GM18951 (cell line): ENCODE measurements at regions not wholly inside any gene's neighbourhood (a gene's known extent, or its start where the extent isn't known, plus 50 kb on each side); places are given as distances from the start of the nearest gene placed in this dataset.

Experiments
- POLR2A ChIP-seq: IDR thresholded peaks from 4 replicates; pipeline ENCODE4 v1.6.1; 2011; ENCODE audit warnings: mild to moderate bottlenecking; ENCODE audit not compliant: insufficient read length, insufficient read depth; ENCODE audit errors: extremely low read depth
- in situ Hi-C: fragments of 300-500 bp; cut with MboI; formaldehyde crosslinking; loops from one replicate; pipeline ENCODE4 v1.12.0; 2022; ENCODE audit warnings: low sequenced_read_pairs, mixed read lengths, inconsistent platforms; ENCODE audit not compliant: unreplicated experiment

- no peak for TF ChIP-seq POLR2A
- in situ Hi-C loops, result no loop called here
These were observed 50.6 kb upstream of the IKZF2 start for GRCh38 chr2:213202011-213202410.

DNA sequence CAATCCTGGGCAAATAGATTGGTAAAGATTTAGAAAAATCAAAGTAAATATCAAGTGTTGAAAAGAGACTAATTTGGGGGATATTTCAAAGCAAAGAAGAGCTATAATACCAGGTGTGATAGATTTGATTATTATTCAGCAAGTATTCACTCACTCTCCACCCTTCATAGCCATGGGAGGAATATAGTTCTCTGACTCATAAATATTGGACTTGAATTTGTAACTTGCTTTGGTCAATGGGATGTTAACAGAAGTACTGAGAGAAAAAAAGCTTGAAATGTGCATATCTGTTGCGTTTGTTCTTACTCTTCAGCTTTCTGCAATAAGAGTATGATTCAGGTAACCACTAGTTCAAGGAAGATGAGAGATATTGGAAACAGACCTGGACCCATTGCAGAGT, 54.5 kb upstream of the IKZF2 start:
- no peak for TF ChIP-seq POLR2A
- in situ Hi-C loops, result no loop called here

- TF ChIP-seq POLR2A, result no peak
- in situ Hi-C loops, result no loop called here
These were observed 61.8 kb upstream of the IKZF2 start for GRCh38 chr2:213213186-213213585.

- TF ChIP-seq POLR2A, result no peak
- in situ Hi-C loops, result no loop called here
These were observed 62.8 kb upstream of the IKZF2 start for GRCh38 chr2:213214209-213214608.

GRCh38 chr2:213216461-213216860, 65.0 kb upstream of the IKZF2 start:
- TF ChIP-seq POLR2A, result no peak
- in situ Hi-C loops, result no loop called here

- in situ Hi-C loops, result no loop called here
- TF ChIP-seq POLR2A, result no peak
These were observed 64.4 kb upstream of the SPAG16 start for GRCh38 chr2:213219816-213220215.

GRCh38 chr2:213220967-213221603, 63.2 kb upstream of the SPAG16 start:
- in situ Hi-C loops, result no loop called here
- TF ChIP-seq POLR2A, result no peak

- no peak for TF ChIP-seq POLR2A
- in situ Hi-C loops, result no loop called here
These were observed 62.3 kb upstream of the SPAG16 start for GRCh38 chr2:213221957-213222356.

DNA sequence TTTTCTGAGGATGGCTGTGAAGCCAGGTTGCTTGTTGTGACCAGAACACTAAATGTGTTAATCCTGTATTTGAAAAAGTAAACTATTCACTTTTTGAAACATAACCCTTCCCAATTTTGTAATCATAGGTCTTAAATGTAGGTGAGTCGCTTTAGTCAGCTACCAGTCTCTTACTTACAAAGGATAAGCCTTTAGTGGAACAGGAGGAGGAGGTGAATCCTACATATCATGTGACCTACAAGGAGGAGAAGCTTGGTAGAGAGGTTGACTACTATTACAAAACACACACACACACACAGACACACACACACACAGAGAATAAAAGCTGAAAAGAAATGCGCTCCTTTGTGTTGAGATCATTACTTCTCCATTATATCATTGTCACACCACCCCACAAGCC, 59.9 kb upstream of the SPAG16 start:
- TF ChIP-seq POLR2A, result no peak
- in situ Hi-C loops, result no loop called here

DNA sequence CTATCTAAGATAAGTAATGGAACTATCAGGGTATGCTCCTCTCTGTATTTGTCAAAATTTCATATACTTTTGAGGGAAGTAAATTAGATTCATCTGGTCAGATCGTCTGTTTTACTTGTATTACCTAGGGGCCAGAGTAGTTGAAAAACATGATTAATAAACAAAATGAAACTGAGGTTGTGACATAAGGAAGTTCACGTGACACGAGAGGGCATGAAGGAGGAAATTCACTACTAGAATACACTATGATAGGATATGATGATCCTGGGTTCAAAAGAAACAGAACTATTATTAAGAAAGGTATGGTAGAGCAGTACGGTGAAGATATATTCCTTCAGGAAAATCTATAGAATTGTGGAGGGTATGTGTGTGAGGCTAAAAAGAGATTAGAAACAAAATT, 58.4 kb upstream of the SPAG16 start:
- TF ChIP-seq POLR2A, result no peak
- in situ Hi-C loops, result loop anchor here (5.0 kb wide), 2 partner anchors 59 to 204 kb away; no protein-coding TSS in a partner anchor

DNA sequence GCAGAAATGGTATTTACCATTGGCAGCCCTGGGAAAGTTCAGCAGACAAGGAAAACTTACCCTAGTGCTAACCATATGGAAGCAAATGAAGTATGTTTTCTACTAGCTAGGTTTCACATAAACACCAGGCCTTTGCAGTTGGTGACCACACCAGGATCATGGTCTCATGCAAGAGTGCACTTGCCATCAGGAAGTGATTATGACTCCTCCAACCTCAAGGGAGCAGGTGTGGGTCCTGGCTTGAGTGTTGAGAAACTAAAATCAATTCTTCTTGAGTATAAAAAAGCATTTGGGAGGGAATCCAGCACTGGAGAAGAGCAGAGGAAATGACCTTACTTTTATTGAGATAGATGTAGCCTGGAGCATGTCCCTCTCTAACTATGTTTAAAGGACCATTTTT, 56.8 kb upstream of the SPAG16 start:
- TF ChIP-seq POLR2A, result no peak
- in situ Hi-C loops, result loop anchor here (5.0 kb wide), 2 partner anchors 60 to 205 kb away; no protein-coding TSS in a partner anchor

DNA sequence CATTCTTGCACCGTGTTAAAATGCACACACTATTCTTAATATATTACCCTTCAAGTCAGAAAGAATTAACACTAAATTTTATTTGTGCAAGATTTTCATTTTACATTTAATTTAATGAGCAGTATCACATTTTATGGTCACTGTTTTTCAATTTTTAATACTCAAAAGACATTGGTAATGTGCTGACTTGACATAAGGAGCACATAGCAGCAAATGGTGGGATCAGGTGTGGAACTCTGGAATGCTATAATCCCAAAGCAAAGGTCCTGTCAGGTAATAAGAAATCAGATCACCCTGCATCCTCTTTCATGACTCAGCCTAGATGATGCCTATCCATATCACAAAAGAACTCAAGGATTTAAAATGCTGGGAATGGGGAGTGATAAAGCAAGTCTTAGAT, 55.6 kb upstream of the SPAG16 start:
- TF ChIP-seq POLR2A, result no peak
- in situ Hi-C loops, result loop anchor here (5.0 kb wide), 2 partner anchors 61 to 206 kb away; no protein-coding TSS in a partner anchor

- in situ Hi-C loops, result loop anchor here (5.0 kb wide), 2 partner anchors 63 to 208 kb away; no protein-coding TSS in a partner anchor
- TF ChIP-seq POLR2A, result no peak
These were observed 54.5 kb upstream of the SPAG16 start for GRCh38 chr2:213229814-213230213.

- TF ChIP-seq POLR2A, result no peak
- in situ Hi-C loops, result no loop called here
These were observed 52.3 kb upstream of the SPAG16 start for GRCh38 chr2:213231966-213232365.
